IMR-90 (cell line): ENCODE measurements at regions not wholly inside any gene's neighbourhood (a gene's known extent, or its start where the extent isn't known, plus 50 kb on each side); places are given as distances from the start of the nearest gene placed in this dataset.

ENCODE experiments used
- ATAC-seq: fragments of 200-7000 bp; cut with Tn5 transposase; 2 replicates; pipeline ENCODE4 v1.9.1; 2020; ENCODE audit warnings: low read depth, mild to moderate bottlenecking, moderate library complexity
- BruUV-seq: library from RNA; stranded (reverse); fragments of 400-500 nt; replicated peaks from 2 replicates; lab custom pipeline; 2021; lab: Mats Ljungman, UMichigan
- CTCF ChIA-PET: fragments of 300-600 bp; formaldehyde crosslinking; extraction: SDS; loops from one replicate; lab custom pipeline; 2021; ENCODE audit warnings: antibody characterized with exemption; lab: Yijun Ruan, JAX
- POLR2A ChIA-PET: fragments of 300-600 bp; sonication (Branson Sonifier 250); formaldehyde crosslinking; loops from one replicate; lab custom pipeline; 2022; ENCODE audit warnings: antibody characterized with exemption; ENCODE audit not compliant: unreplicated experiment; lab: Charles Lee
- DNase-seq: peaks from one replicate; pipeline ENCODE4 v3.0.0; 2013
- H2AFZ ChIP-seq: replicated peaks from 2 replicates; pipeline ENCODE3; 2013; ENCODE audit warnings: low read length, mild to moderate bottlenecking; ENCODE audit not compliant: poor library complexity
- H2AK5ac ChIP-seq: 2 replicates; pipeline ENCODE4 v1.6.1; 2013; ENCODE audit warnings: low read depth, low read length, inconsistent platforms
- H2AK9ac ChIP-seq: replicated peaks from 2 replicates; pipeline ENCODE3; 2013; ENCODE audit warnings: mild to moderate bottlenecking, low read depth, low read length, moderate library complexity; ENCODE audit not compliant: poor library complexity
- H2BK120ac ChIP-seq: 2 replicates; pipeline ENCODE4 v1.6.1; 2013; ENCODE audit warnings: low read depth, low read length, inconsistent platforms
- H2BK15ac ChIP-seq: 3 replicates; pipeline ENCODE4 v1.6.1; 2013; ENCODE audit warnings: low read depth, low read length, inconsistent platforms
- H2BK20ac ChIP-seq: 2 replicates; pipeline ENCODE4 v1.6.1; 2013; ENCODE audit warnings: low read depth, mild to moderate bottlenecking, inconsistent platforms, low read length, moderate library complexity
- H2BK5ac ChIP-seq: 2 replicates; pipeline ENCODE4 v1.6.1; 2013; ENCODE audit warnings: mild to moderate bottlenecking, low read depth, low read length, inconsistent platforms; ENCODE audit not compliant: poor library complexity, severe bottlenecking
- H3K14ac ChIP-seq: replicated peaks from 2 replicates; pipeline ENCODE4 v1.6.1; 2013; ENCODE audit warnings: low read depth, low read length, inconsistent platforms
- H3K18ac ChIP-seq: 2 replicates; pipeline ENCODE4 v1.6.1; 2013; ENCODE audit warnings: low read depth, low read length, control low read depth
- H3K23ac ChIP-seq: 2 replicates; pipeline ENCODE4 v1.6.1; 2013; ENCODE audit warnings: low read depth, low read length, inconsistent platforms
- H3K27ac ChIP-seq: 2 replicates; pipeline ENCODE4 v1.5.1; 2013; ENCODE audit warnings: mild to moderate bottlenecking, control low read depth, low read length; ENCODE audit not compliant: insufficient read depth
- H3K27me3 ChIP-seq: 2 replicates; pipeline ENCODE4 v1.6.1; 2013; ENCODE audit warnings: low read length; ENCODE audit not compliant: control insufficient read depth, insufficient read depth
- H3K36me3 ChIP-seq: 2 replicates; pipeline ENCODE4 v1.6.1; 2013; ENCODE audit warnings: low read length, mixed read lengths; ENCODE audit not compliant: control insufficient read depth, insufficient read depth
- H3K4ac ChIP-seq: 2 replicates; pipeline ENCODE4 v1.6.1; 2013; ENCODE audit warnings: low read depth, low read length, inconsistent platforms
- H3K4me1 ChIP-seq: 2 replicates; pipeline ENCODE4 v1.6.1; 2013; ENCODE audit warnings: low read length, mixed read lengths; ENCODE audit not compliant: control insufficient read depth, insufficient read depth
- H3K4me2 ChIP-seq: 2 replicates; pipeline ENCODE4 v1.6.1; 2013; ENCODE audit warnings: low read depth, mild to moderate bottlenecking, control low read depth, low read length, moderate library complexity
- H3K4me3 ChIP-seq: 2 replicates; pipeline ENCODE4 v1.5.1; 2013; ENCODE audit warnings: low read depth, mild to moderate bottlenecking, control low read depth, low read length, moderate library complexity; ENCODE audit not compliant: insufficient read depth
- H3K56ac ChIP-seq: 2 replicates; pipeline ENCODE4 v1.6.1; 2013; ENCODE audit warnings: low read length, inconsistent platforms; ENCODE audit not compliant: insufficient read depth; ENCODE audit errors: extremely low read depth
- H3K79me1 ChIP-seq, 2 experiments: 2 replicates each; pipeline ENCODE4 v1.6.1; 2013; ENCODE audit warnings: low read length in 2 of 2, inconsistent platforms in 1 of 2, low read depth in 1 of 2
- H3K9ac ChIP-seq: 2 replicates; pipeline ENCODE4 v1.6.1; 2013; ENCODE audit warnings: low read depth, low read length, control low read depth
- H3K9me1 ChIP-seq: 2 replicates; pipeline ENCODE4 v1.6.1; 2013; ENCODE audit warnings: low read length, inconsistent platforms; ENCODE audit not compliant: insufficient read depth
- H3K9me3 ChIP-seq: 2 replicates; pipeline ENCODE4 v1.6.1; 2013; ENCODE audit warnings: low read length; ENCODE audit not compliant: control insufficient read depth, insufficient read depth
- H4K20me1 ChIP-seq: 2 replicates; pipeline ENCODE4 v1.6.1; 2013; ENCODE audit warnings: low read length, inconsistent platforms; ENCODE audit not compliant: insufficient read depth
- H4K5ac ChIP-seq: 2 replicates; pipeline ENCODE4 v1.6.1; 2013; ENCODE audit warnings: mild to moderate bottlenecking, low read depth, low read length, control low read depth
- H4K8ac ChIP-seq, 2 experiments: 2 replicates each; pipeline ENCODE4 v1.6.1; 2013; ENCODE audit warnings: low read depth in 2 of 2, low read length in 2 of 2, control low read depth in 1 of 2, inconsistent platforms in 1 of 2
- H4K91ac ChIP-seq: 2 replicates; pipeline ENCODE4 v1.6.1; 2013; ENCODE audit warnings: low read depth, low read length, inconsistent platforms; ENCODE audit not compliant: insufficient read depth
- BHLHE40 ChIP-seq: fragments of 150-350 bp; IDR thresholded peaks from 2 replicates; pipeline ENCODE4 v1.6.1; 2016; ENCODE audit warnings: mild to moderate bottlenecking, low read depth, low read length
- CEBPB ChIP-seq: IDR thresholded peaks from 2 replicates; pipeline ENCODE4 v1.6.1; 2012; ENCODE audit warnings: low read depth, low read length, improper control_type of control experiment
- CHD1 ChIP-seq: IDR thresholded peaks from 2 replicates; pipeline ENCODE4 v1.6.1; 2012; ENCODE audit warnings: low read depth, low read length, improper control_type of control experiment
- CTCF ChIP-seq: conservative IDR thresholded peaks from 2 replicates; pipeline ENCODE4 v1.5.1; 2012; ENCODE audit warnings: mild to moderate bottlenecking, low read depth, low read length, improper control_type of control experiment
- ELK1 ChIP-seq: fragments of 150-350 bp; IDR thresholded peaks from 2 replicates; pipeline ENCODE4 v1.6.1; 2016; ENCODE audit warnings: low read depth, mild to moderate bottlenecking, low read length, moderate library complexity, borderline replicate concordance
- FOS ChIP-seq: fragments of 150-350 bp; IDR thresholded peaks from 2 replicates; pipeline ENCODE4 v1.6.1; 2016; ENCODE audit warnings: low read depth, low read length
- MAFK ChIP-seq: IDR thresholded peaks from 2 replicates; pipeline ENCODE4 v1.6.1; 2012; ENCODE audit warnings: low read depth, low read length, improper control_type of control experiment
- MXI1 ChIP-seq: IDR thresholded peaks from 2 replicates; pipeline ENCODE4 v1.6.1; 2012; ENCODE audit warnings: low read depth, mild to moderate bottlenecking, low read length, moderate library complexity, borderline replicate concordance
- NFE2L2 ChIP-seq: fragments of 150-350 bp; IDR thresholded peaks from 2 replicates; pipeline ENCODE4 v1.6.1; 2016; ENCODE audit warnings: low read depth, mild to moderate bottlenecking, low read length
- POLR2A ChIP-seq: IDR thresholded peaks from 2 replicates; pipeline ENCODE4 v1.6.1; 2012; ENCODE audit warnings: mild to moderate bottlenecking, low read depth, low read length
- RAD21 ChIP-seq: IDR thresholded peaks from 2 replicates; pipeline ENCODE4 v1.6.1; 2012; ENCODE audit warnings: low read length, improper control_type of control experiment
- RCOR1 ChIP-seq: IDR thresholded peaks from 2 replicates; pipeline ENCODE4 v1.6.1; 2012; ENCODE audit warnings: mild to moderate bottlenecking, low read length, improper control_type of control experiment; ENCODE audit not compliant: insufficient replicate concordance
- RFX5 ChIP-seq: IDR thresholded peaks from 2 replicates; pipeline ENCODE4 v1.8.0; 2012; ENCODE audit warnings: low read depth, mild to moderate bottlenecking, low read length, moderate library complexity
- SMC3 ChIP-seq: fragments of 150-350 bp; IDR thresholded peaks from 2 replicates; pipeline ENCODE4 v1.6.1; 2016; ENCODE audit warnings: low read depth, mild to moderate bottlenecking, antibody characterized with exemption, low read length, moderate library complexity
- USF2 ChIP-seq: fragments of 150-350 bp; IDR thresholded peaks from 2 replicates; pipeline ENCODE4 v1.6.1; 2017; ENCODE audit warnings: mild to moderate bottlenecking, antibody characterized with exemption, low read length, low read depth
- WGBS, 2 experiments: methylation state at CpG; one replicate each; pipeline versions ENCODE4 v1.1.5 to v1.1.7; 2013; ENCODE audit warnings: missing lambda C conversion rate in 2 of 2; ENCODE audit not compliant: insufficient read length in 1 of 2; ENCODE audit errors: extremely low coverage in 2 of 2; 5-methylcytosine and 5-hydroxymethylcytosine counted together
- dilution Hi-C: fragments of 300-500 bp; cut with HindIII; formaldehyde crosslinking; loops from one replicate; pipeline ENCODE4 v1.14.3; 2018; ENCODE audit warnings: low sequenced_read_pairs; ENCODE audit not compliant: unreplicated experiment
- in situ Hi-C: fragments of 300-500 bp; cut with MboI; formaldehyde crosslinking; loops from 3 replicates; pipeline ENCODE4 v1.14.3; 2019; ENCODE audit warnings: low sequenced_read_pairs, inconsistent platforms, mixed read lengths
- intact Hi-C: fragments of 100-400 bp; cut with micrococcal nuclease; formaldehyde crosslinking; loops from 2 replicates; pipeline ENCODE4 v1.10.0; 2022

GRCh38 chr9:26418480-26418879 lies 474.1 kb downstream of the CAAP1 start:
- Histone ChIP-seq H2AFZ (no peak overlapping the region), H3K9ac (no peak overlapping the region), H3K4me3 (no peak overlapping the region), H3K4me2 (no peak overlapping the region), H2BK120ac (no peak overlapping the region), H3K56ac (no peak overlapping the region), H3K23ac (no peak overlapping the region), H4K8ac (no peak overlapping the region), H4K5ac (no peak overlapping the region), H3K4me1 (no peaks in the 10 kb centered on the region), H2AK9ac (no peak overlapping the region), H3K18ac (no peak overlapping the region), H3K27me3 (no peaks in the 10 kb centered on the region), H2BK15ac (no peak overlapping the region), H2BK5ac (no peak overlapping the region), H2BK20ac (no peak overlapping the region), H4K91ac (no peak overlapping the region), H3K4ac (no peak overlapping the region), H4K20me1 (no peaks in the 10 kb centered on the region), H3K79me1 (no peaks in the 10 kb centered on the region), H3K9me1 (no peaks in the 10 kb centered on the region), H3K36me3 (no peaks in the 10 kb centered on the region), H3K27ac (no peak overlapping the region), H3K14ac (no peak overlapping the region), H2AK5ac (no peak overlapping the region), H3K9me3 (no peaks in the 10 kb centered on the region; the same call in 1 of the 2 replicates)
- TF ChIP-seq CTCF (no peak), RAD21 (no peak), MXI1 (no peak), FOS (no peak), NFE2L2 (no peak), CHD1 (no peak), POLR2A (no peak), ELK1 (no peak), RCOR1 (no peak), USF2 (no peak), SMC3 (no peak), RFX5 (no peak), BHLHE40 (no peak), CEBPB (no peak), MAFK (no peak)
- no CpG with 5 or more reads among the region's 3 CpGs for WGBS, 2 experiments
- in situ Hi-C loops (no loop called here), dilution Hi-C loops (no loop called here), intact Hi-C loops (no loop called here)
- ChIA-PET CTCF (no interaction called here), POLR2A (no interaction called here)
- DNase-seq: no peak
- no peak for ATAC-seq
- BruUV-seq: no TSS peak
